Epithelial cell of proximal tubule (primary cell): ENCODE measurements at regions not wholly inside any gene's neighbourhood (a gene's known extent, or its start where the extent isn't known, plus 50 kb on each side); places are given as distances from the start of the nearest gene placed in this dataset.
"Not testable (repeated sequence)": the region's sequence is repeated elsewhere in the genome, so short reads cannot be mapped to it uniquely, and the experiment has no call there.

Experiments used
- DNase-seq: peaks from one replicate; pipeline ENCODE4 v3.0.0-alpha.2; 2011; ENCODE audit warnings: low read depth
- H3K4me3 ChIP-seq: 2 replicates; pipeline ENCODE4 v1.5.1; 2011; ENCODE audit warnings: low read depth, mild to moderate bottlenecking, low read length
- CTCF ChIP-seq: conservative IDR thresholded peaks from 2 replicates; pipeline ENCODE4 v1.5.1; 2012; ENCODE audit warnings: low read depth, mild to moderate bottlenecking, low read length

DNA sequence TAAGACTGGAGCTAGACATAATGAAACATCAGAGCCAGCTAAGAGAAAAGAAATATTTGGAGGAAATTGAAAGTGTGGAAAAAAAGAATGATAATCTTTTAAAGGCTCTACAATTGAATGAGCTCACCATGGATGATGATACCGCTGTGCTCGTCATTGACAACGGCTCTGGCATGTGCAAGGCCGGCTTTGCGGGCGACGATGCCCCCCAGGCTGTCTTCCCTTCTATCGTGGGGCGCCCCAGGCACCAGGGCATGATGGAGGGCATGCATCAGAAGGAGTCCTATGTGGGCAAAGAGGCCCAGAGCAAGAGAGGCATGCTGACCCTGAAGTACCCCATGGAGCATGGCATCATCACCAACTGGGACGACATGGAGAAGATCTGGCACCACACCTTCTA lies 98.3 kb downstream of the CCDC74A start:
- DNase-seq, H3K4me3 ChIP-seq: not testable (repeated sequence)

DNA sequence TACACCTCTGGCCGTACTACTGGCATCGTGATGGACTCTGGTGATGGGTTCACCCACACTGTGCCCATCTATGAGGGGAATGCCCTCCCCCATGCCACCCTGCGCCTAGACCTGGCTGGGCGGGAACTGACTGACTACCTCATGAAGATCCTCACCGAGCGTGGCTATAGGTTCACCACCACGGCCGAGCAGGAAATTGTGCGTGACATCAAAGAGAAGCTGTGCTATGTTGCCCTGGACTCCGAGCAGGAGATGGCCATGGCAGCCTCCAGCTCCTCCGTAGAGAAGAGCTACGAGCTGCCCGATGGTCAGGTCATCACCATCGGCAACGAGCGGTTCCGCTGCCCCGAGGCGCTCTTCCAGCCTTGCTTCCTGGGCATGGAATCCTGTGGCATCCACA lies 98.9 kb downstream of the CCDC74A start:
- DNase-seq, H3K4me3 ChIP-seq: not testable (repeated sequence)

GRCh38 chr2:131627777-131628176 lies 100.1 kb downstream of the CCDC74A start:
- DNase-seq, H3K4me3 ChIP-seq: not testable (repeated sequence)

- not testable (repeated sequence) for DNase-seq, H3K4me3 ChIP-seq
Measured at GRCh38 chr2:131631648-131632047, 104.0 kb downstream of the CCDC74A start.

DNA sequence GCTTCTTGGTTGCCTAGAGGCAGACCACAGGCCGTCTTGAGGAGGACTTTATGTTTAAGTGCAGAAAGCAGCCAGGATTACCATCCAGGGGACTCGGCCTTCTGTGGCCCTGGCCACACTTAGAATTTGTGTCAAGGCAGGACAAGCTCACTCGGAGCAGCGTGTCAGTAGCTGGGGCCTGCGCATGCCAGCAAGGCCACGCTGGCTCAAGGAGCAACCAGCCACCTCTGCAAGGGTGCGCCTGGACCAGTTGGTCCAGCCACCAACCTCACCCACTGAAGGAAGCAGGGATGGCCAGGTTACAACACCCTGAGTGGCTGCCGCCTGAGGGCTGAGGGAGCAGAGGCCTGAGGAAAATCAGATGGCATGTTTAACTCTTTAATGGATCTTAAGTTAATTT lies 105.7 kb downstream of the CCDC74A start:
- not testable (repeated sequence) for H3K4me3 ChIP-seq, DNase-seq

DNA sequence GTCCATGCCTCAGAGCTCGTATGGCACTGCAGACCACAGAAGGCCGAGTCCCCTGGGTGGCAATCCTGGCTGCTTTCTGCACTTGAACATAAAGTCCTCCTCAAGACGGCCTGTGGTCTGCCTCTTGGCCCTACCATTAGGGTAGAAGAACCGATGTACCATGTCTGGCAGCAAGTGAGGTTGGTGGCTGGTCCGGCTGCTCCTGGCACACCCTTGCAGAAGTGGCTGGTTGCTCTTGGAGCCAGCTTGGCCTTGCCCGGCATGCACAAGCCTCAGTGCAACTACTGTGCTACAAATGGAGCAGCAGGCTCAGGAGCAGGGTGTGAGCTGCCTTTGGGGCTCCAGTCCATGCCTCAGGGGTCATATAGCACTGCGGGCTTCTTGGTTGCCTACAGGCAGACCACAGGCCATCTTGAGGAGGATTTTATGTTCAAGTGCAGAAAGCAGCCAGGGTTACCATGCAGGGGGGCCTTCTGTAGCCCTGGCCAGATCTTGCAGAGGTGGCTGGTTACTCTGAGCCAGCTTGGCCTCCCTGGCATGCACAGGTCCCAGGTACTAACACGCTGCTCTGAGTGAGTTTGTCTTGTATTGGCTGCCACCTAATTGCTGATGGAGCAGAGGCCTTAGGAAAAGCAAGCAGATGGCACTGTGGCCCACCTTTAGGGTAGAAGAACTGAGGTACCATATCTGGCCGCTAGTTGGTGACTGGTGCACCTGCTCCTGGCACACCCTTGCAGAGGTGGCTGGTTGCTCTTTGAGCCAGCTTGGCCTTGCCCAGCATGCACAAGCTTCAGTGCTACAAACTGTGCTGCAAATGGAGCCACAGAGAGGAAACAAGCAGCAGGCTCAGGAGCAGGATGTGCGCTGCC lies 106.4 kb downstream of the CCDC74A start:
- H3K4me3 ChIP-seq, DNase-seq: not testable (repeated sequence)

DNA sequence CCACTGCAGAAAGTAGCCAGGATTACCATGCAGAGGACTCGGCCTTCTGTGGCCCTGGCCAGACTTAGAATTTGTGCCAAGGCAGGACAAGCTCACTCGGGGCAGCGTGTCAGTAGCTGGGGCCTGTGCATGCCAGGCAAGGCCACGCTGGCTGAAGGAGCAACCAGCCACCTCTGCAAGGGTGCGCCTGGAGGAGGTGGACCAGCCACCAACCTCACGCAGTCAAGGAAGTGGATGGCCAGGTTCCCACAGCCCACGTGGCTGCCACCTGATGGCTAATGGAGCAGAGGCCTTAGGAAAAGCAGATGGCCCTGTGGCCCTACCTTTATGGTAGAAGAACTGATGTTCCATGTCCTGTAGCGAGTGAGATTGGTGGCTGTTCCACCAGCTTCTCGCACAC lies 107.9 kb downstream of the CCDC74A start:
- no peak for TF ChIP-seq CTCF
- DNase-seq, result no peak
- H3K4me3 ChIP-seq, result no peak overlapping the region

GRCh38 chr2:131636704-131637308 lies 109.1 kb downstream of the CCDC74A start:
- DNase-seq, H3K4me3 ChIP-seq: not testable (repeated sequence)

- H3K4me3 ChIP-seq, DNase-seq: not testable (repeated sequence)
Measured at GRCh38 chr2:131639001-131639620, 111.4 kb downstream of the CCDC74A start.

GRCh38 chr2:131641414-131642206 lies 113.9 kb downstream of the CCDC74A start:
- no peak for TF ChIP-seq CTCF
- no peak overlapping the region for H3K4me3 ChIP-seq
- peak; percentile 19 for DNase-seq

DNA sequence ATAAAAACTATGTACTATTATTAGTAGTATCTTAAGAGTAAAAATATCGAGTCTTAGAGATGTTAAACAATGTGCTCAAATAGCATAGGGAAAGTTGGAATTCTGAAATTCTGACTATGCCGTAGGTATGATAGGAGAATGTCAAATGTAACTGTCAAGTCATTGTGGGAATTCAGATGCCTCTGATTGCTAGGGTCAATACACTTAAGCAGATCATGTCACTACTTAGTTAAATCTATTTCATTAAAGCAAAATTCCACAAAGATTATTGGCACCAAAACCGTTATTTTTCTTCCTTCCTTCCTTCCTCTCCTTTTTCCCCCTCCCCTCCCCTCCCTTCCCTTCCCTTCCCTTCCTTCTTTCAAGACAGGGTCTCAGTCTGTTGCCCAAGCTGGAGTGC lies 115.5 kb downstream of the CCDC74A start:
- DNase-seq, H3K4me3 ChIP-seq: not testable (repeated sequence)
